ENCODE measurements at regions not wholly inside any gene's neighbourhood (a gene's known extent, or its start where the extent isn't known, plus 50 kb on each side); places are given as distances from the start of the nearest gene placed in this dataset.

GRCh38 chr12:98228683-98229539, 286.5 kb upstream of the TMPO start:
- no peak for TF ChIP-seq CTCF (conservative IDR thresholded peaks at IDR 0.05; ENCODE audit: low read length)
- no peak for TF ChIP-seq EZH2phosphoT487 (IDR thresholded peaks at IDR 0.05; ENCODE audit: borderline replicate concordance, low read depth, low read length)
